ENCODE measurements at regions not wholly inside any gene's neighbourhood (a gene's known extent, or its start where the extent isn't known, plus 50 kb on each side); places are given as distances from the start of the nearest gene placed in this dataset.

- Histone ChIP-seq H3K9me3 (no peaks in the 10 kb centered on the region), H3K36me3 (no peaks in the 10 kb centered on the region), H3K4me1 (no peaks in the 10 kb centered on the region), H3K27me3 (no peaks in the 10 kb centered on the region), H3K27ac (no peak overlapping the region), H3K4me3 (no peak overlapping the region)
- DNase-seq (ENCODE audit: low spot score in 2 of 2) = no peak
- TF ChIP-seq CTCF (IDR thresholded peaks at IDR 0.05) = no peak
- intact Hi-C loops (cut with DNase I) = no loop called here
These were observed 74.8 kb upstream of the LGALSL start for GRCh38 chr2:64379186-64379585.

- Histone ChIP-seq H3K4me1 (no peaks in the 10 kb centered on the region), H3K27me3 (no peaks in the 10 kb centered on the region), H3K4me3 (no peak overlapping the region), H3K27ac (no peak overlapping the region), H3K9me3 (no peaks in the 10 kb centered on the region), H3K36me3 (no peaks in the 10 kb centered on the region)
- intact Hi-C loops (cut with DNase I) = no loop called here
- DNase-seq (ENCODE audit: low spot score in 2 of 2) = peak in 1 of 2 donors; percentile 18
- TF ChIP-seq CTCF (IDR thresholded peaks at IDR 0.05) = no peak
These were observed 73.0 kb upstream of the LGALSL start for GRCh38 chr2:64380853-64381527.

- H3K36me3 ChIP-seq = no peaks in the 10 kb centered on the region
- H3K27ac ChIP-seq = no peak overlapping the region
- DNase-seq (ENCODE audit: low spot score in 2 of 2) = no peak
- no peaks in the 10 kb centered on the region for H3K27me3 ChIP-seq
- H3K4me1 ChIP-seq = no peaks in the 10 kb centered on the region
- intact Hi-C loops (cut with DNase I) = no loop called here
- no peaks in the 10 kb centered on the region for H3K9me3 ChIP-seq
- TF ChIP-seq CTCF (IDR thresholded peaks at IDR 0.05) = no peak
- H3K4me3 ChIP-seq = no peak overlapping the region
These were observed 70.9 kb upstream of the LGALSL start for GRCh38 chr2:64383016-64383591.

- no peak for TF ChIP-seq CTCF (IDR thresholded peaks at IDR 0.05)
- Histone ChIP-seq H3K36me3 (no peaks in the 10 kb centered on the region), H3K27me3 (no peaks in the 10 kb centered on the region), H3K27ac (no peak overlapping the region), H3K4me3 (no peak overlapping the region), H3K9me3 (no peaks in the 10 kb centered on the region), H3K4me1 (no peaks in the 10 kb centered on the region)
- DNase-seq (ENCODE audit: low spot score in 2 of 2) = no peak
- intact Hi-C loops (cut with DNase I) = no loop called here
These were observed 70.1 kb upstream of the LGALSL start for GRCh38 chr2:64383881-64384280.

- Histone ChIP-seq H3K4me1 (no peaks in the 10 kb centered on the region), H3K27me3 (no peaks in the 10 kb centered on the region), H3K4me3 (no peak overlapping the region), H3K36me3 (no peaks in the 10 kb centered on the region), H3K27ac (no peak overlapping the region), H3K9me3 (no peaks in the 10 kb centered on the region)
- DNase-seq (ENCODE audit: low spot score in 2 of 2) = peak in 1 of 2 donors; percentile 34
- TF ChIP-seq CTCF (IDR thresholded peaks at IDR 0.05) = no peak
- intact Hi-C loops (cut with DNase I) = no loop called here
These were observed 67.3 kb upstream of the LGALSL start for GRCh38 chr2:64386676-64387075.
